Nephron progenitor cell (in vitro differentiated cells): ENCODE measurements at regions not wholly inside any gene's neighbourhood (a gene's known extent, or its start where the extent isn't known, plus 50 kb on each side); places are given as distances from the start of the nearest gene placed in this dataset.
A peak's percentile ranks its signal among the peaks of the same experiment; 100 is the strongest.

Experiments used
- DNase-seq: peaks from one replicate; pipeline ENCODE4 v3.0.0; 2021
- H3K27ac Mint-ChIP-seq: 2 replicates; pipeline ENCODE4 v1.8.0; 2021; ENCODE audit warnings: mild to moderate bottlenecking, moderate library complexity, mixed read lengths
- H3K27me3 Mint-ChIP-seq: 2 replicates; pipeline ENCODE4 v1.8.0; 2021; ENCODE audit warnings: mild to moderate bottlenecking, low read depth, mixed read lengths; ENCODE audit not compliant: poor library complexity
- H3K36me3 Mint-ChIP-seq: 2 replicates; pipeline ENCODE4 v1.8.0; 2021; ENCODE audit warnings: low read depth, mixed read lengths
- H3K4me1 Mint-ChIP-seq: 2 replicates; pipeline ENCODE4 v1.8.0; 2021; ENCODE audit warnings: mixed read lengths
- H3K4me3 Mint-ChIP-seq: 2 replicates; pipeline ENCODE4 v1.8.0; 2021; ENCODE audit warnings: mild to moderate bottlenecking, moderate library complexity, mixed read lengths
- H3K9me3 Mint-ChIP-seq: 2 replicates; pipeline ENCODE4 v1.8.0; 2021; ENCODE audit warnings: mild to moderate bottlenecking, moderate library complexity, mixed read lengths
- CTCF ChIP-seq: fragments of 200-600 bp; sonication (generic); IDR thresholded peaks from 2 replicates; pipeline ENCODE4 v1.5.0; 2021; ENCODE audit warnings: antibody characterized with exemption

DNA sequence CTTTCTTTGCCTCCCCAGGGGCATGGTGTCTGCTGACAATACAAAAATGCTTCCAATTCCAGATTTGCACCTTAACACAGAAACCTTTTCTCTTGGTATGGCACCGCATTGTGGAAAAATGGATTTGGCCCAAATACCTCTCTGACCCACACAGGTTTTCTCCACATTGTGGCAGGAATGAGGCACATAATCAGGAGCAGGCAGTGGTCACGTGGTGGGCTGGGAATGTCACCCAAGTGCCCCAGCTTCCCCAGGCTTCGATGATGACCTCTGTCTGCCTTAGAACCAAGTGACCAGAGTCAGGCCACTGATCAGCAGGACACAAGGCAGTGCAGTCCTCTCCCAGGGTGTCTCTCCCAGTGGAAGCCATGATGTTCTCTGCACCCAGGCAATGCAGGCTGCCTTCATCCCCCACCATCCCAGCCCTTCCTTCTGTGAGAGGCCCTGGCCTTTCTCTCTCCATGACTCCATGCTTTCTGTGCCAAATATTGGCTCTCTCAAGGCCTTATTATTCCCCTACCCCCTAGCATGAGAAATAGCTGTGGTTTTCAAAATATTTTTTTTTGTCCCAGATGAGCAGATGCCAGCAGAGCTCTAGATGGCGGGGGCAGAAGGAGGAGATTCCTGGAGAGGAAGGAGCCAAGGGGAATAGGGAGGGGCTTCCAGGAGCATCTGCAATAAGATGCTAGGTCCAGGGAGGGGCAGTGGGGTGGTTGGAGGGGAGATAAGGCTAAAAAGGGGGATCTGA is 198.9 kb downstream of the ACKR3 start:
- no peak for DNase-seq

GRCh38 chr2:236769981-236770671 is 200.5 kb downstream of the ACKR3 start:
- Mint-ChIP-seq H3K4me3 (no peak overlapping the region), H3K4me1 (peaks cover 31% of the 10 kb centered on the region), H3K27me3 (peaks cover 34% of the 10 kb centered on the region)

More for the DNA sequence above, 198.9 kb downstream of the ACKR3 start:
- H3K9me3 Mint-ChIP-seq = peaks cover 32% of the 10 kb centered on the region
- H3K36me3 Mint-ChIP-seq = peaks cover 10% of the 10 kb centered on the region
- H3K27me3 Mint-ChIP-seq = peaks cover 25% of the 10 kb centered on the region
- H3K4me3 Mint-ChIP-seq = no peak overlapping the region
- no peak for TF ChIP-seq CTCF
- no peak overlapping the region for H3K27ac Mint-ChIP-seq
- peaks cover 31% of the 10 kb centered on the region for H3K4me1 Mint-ChIP-seq

DNA sequence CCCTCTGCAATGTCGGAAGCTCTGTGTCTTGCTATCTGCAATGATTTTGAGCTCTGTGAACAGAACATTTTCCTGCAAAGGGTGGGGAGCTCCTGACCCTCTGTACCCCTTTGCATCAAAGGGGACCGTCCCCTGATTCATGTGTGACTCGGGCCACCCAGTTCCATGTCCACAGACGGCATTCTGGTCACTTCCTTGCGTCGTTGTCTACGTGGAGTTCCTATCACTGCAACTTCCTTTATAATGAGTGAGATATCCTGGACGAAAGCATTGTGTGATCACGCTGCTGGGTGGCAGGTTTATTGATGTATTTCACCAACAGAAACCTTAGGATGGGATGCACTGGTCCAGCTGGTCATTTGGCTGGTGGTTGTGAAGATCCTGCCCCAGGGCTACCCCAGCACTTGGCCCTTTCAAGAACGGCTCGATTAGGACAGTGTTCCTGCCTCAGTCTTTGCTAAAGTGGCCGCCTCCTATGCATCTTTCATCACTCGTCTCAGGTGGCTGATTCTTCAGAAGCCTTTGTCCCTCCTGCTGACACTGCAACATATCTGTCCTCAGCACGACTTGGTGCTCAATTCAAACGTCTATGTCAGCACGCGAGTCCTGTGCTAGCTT is 202.7 kb downstream of the ACKR3 start:
- no peak for TF ChIP-seq CTCF
- peaks cover 36% of the 10 kb centered on the region for H3K27me3 Mint-ChIP-seq
- H3K27ac Mint-ChIP-seq = no peak overlapping the region

More at GRCh38 chr2:236769981-236770671, 200.5 kb downstream of the ACKR3 start:
- DNase-seq = no peak
- peaks cover 10% of the 10 kb centered on the region for H3K36me3 Mint-ChIP-seq
- peaks cover 32% of the 10 kb centered on the region for H3K9me3 Mint-ChIP-seq
- no peak overlapping the region for H3K27ac Mint-ChIP-seq
- TF ChIP-seq CTCF = no peak

DNA sequence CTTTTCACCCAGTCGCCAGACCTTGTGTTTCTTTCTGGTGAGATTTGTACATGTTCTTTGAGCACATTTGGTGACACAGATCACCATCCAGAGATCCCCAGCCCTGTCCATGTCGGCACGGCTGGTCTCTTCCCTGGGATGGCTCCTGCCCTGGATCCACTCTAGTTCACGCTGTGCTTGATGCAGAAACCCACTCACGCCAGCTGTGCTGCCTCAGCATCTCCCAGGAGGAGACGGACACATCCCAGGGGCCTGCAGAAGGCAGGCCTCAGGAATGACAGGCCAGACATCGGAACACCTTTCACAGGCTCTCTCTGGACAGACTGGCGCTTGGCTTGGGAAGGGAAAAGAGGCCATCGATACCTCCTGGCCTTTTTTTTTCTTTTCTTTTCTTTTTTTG is 203.6 kb downstream of the ACKR3 start:
- Mint-ChIP-seq H3K27ac (peak overlapping the region; percentile 39), H3K4me3 (no peak overlapping the region), H3K9me3 (peaks cover 6% of the 10 kb centered on the region), H3K27me3 (peaks cover 36% of the 10 kb centered on the region), H3K4me1 (peaks cover 55% of the 10 kb centered on the region), H3K36me3 (no peaks in the 10 kb centered on the region)
- no peak for DNase-seq
- no peak for TF ChIP-seq CTCF

More for the DNA sequence above, 202.7 kb downstream of the ACKR3 start:
- DNase-seq = no peak
- peaks cover 49% of the 10 kb centered on the region for H3K4me1 Mint-ChIP-seq
- H3K4me3 Mint-ChIP-seq = no peak overlapping the region
- H3K9me3 Mint-ChIP-seq = peaks cover 15% of the 10 kb centered on the region
- H3K36me3 Mint-ChIP-seq = peaks cover 2% of the 10 kb centered on the region

GRCh38 chr2:236774171-236774570 is 204.5 kb downstream of the ACKR3 start:
- TF ChIP-seq CTCF = no peak
- Mint-ChIP-seq H3K36me3 (no peaks in the 10 kb centered on the region), H3K4me3 (no peak overlapping the region), H3K4me1 (peaks cover 52% of the 10 kb centered on the region), H3K27ac (no peak overlapping the region), H3K9me3 (peaks cover 3% of the 10 kb centered on the region), H3K27me3 (peaks cover 27% of the 10 kb centered on the region)
- DNase-seq = no peak
